SK-N-SH (cell line): ENCODE measurements at regions not wholly inside any gene's neighbourhood (a gene's known extent, or its start where the extent isn't known, plus 50 kb on each side); places are given as distances from the start of the nearest gene placed in this dataset.

Experiments
- CTCF ChIA-PET: fragments of 300-600, 350-600 bp; formaldehyde crosslinking; extraction: SDS; loops from one replicate; lab custom pipeline; 2021; lab: Yijun Ruan, JAX
- POLR2A ChIA-PET: fragments of 350-600 bp; sonication (Branson Sonifier 250); formaldehyde crosslinking; extraction: SDS; loops from one replicate; lab custom pipeline; 2020; ENCODE audit warnings: antibody characterized with exemption, inconsistent platforms; lab: Yijun Ruan, JAX
- DNase-seq: peaks from one replicate; pipeline ENCODE4 v3.0.0; 2012
- H2AFZ ChIP-seq: fragments of 200-600 bp; sonication (generic); 2 replicates; pipeline ENCODE4 v1.8.1; 2016; ENCODE audit warnings: antibody characterized with exemption, mild to moderate bottlenecking, low read depth
- H3F3A ChIP-seq: fragments of 200-600 bp; sonication (generic); replicated peaks from 2 replicates; pipeline ENCODE3; 2016; ENCODE audit warnings: antibody characterized with exemption, mild to moderate bottlenecking; ENCODE audit not compliant: insufficient read depth
- H3K27ac ChIP-seq, 2 experiments: fragments of 200-500 bp in 1 of 2; fragments of 200-600 bp in 1 of 2; sonication (Bioruptor generic) in 1 of 2; sonication (generic), shearing (Covaris generic) in 1 of 2; 2 replicates each; pipeline versions ENCODE4 v1.5.1 to v1.6.1; 2014 to 2016; ENCODE audit warnings: low read depth in 2 of 2, inconsistent platforms in 1 of 2, low read length in 1 of 2, mild to moderate bottlenecking in 1 of 2, mixed read lengths in 1 of 2
- H3K27me3 ChIP-seq: fragments of 200-600 bp; sonication (generic), shearing (Covaris generic); 2 replicates; pipeline ENCODE4 v1.6.1; 2016; ENCODE audit warnings: mixed run types; ENCODE audit not compliant: insufficient read depth
- H3K36me3 ChIP-seq, 2 experiments: fragments of 200-500 bp in 1 of 2; fragments of 200-600 bp in 1 of 2; sonication (Bioruptor generic) in 1 of 2; sonication (generic) in 1 of 2; replicated peaks in 1 of 2; 2 replicates each; pipeline versions ENCODE3 to v1.5.1; 2014 to 2016; ENCODE audit warnings: low read length in 1 of 2, mild to moderate bottlenecking in 1 of 2; ENCODE audit not compliant: insufficient read depth in 2 of 2, control insufficient read depth in 1 of 2
- H3K4me1 ChIP-seq, 2 experiments: fragments of 200-500 bp in 1 of 2; fragments of 200-600 bp in 1 of 2; sonication (Bioruptor generic) in 1 of 2; sonication (generic), shearing (Covaris generic) in 1 of 2; 2 replicates each; pipeline versions ENCODE4 v1.5.1 to v1.6.1; 2014 to 2016; ENCODE audit warnings: low read depth in 1 of 2, low read length in 1 of 2, mixed run types in 1 of 2; ENCODE audit not compliant: insufficient read depth in 2 of 2, control insufficient read depth in 1 of 2
- H3K4me2 ChIP-seq: fragments of 200-600 bp; sonication (generic), shearing (Covaris generic); 2 replicates; pipeline ENCODE4 v1.6.1; 2017; ENCODE audit warnings: mixed run types
- H3K4me3 ChIP-seq, 2 experiments: fragments of 200-500 bp in 1 of 2; fragments of 200-600 bp in 1 of 2; sonication (Bioruptor generic) in 1 of 2; sonication (generic), shearing (Covaris generic) in 1 of 2; 2 replicates each; pipeline versions ENCODE4 v1.5.1 to v1.8.1; 2014 to 2016; ENCODE audit warnings: low read depth in 2 of 2, inconsistent platforms in 1 of 2, low read length in 1 of 2, mild to moderate bottlenecking in 1 of 2, mixed read lengths in 1 of 2, moderate library complexity in 1 of 2
- H3K79me2 ChIP-seq: fragments of 200-600 bp; sonication (generic); 2 replicates; pipeline ENCODE4 v1.8.1; 2017; ENCODE audit warnings: mild to moderate bottlenecking; ENCODE audit not compliant: insufficient read depth
- H3K9ac ChIP-seq: fragments of 200-600 bp; sonication (generic); 2 replicates; pipeline ENCODE4 v1.6.1; 2017; ENCODE audit warnings: mixed run types
- H3K9me2 ChIP-seq: fragments of 200-600 bp; sonication (generic); 2 replicates; pipeline ENCODE4 v1.6.1; 2017; ENCODE audit warnings: mixed run types
- H3K9me3 ChIP-seq: fragments of 200-600 bp; sonication (generic); 2 replicates; pipeline ENCODE4 v1.6.1; 2017; ENCODE audit warnings: mixed run types, mild to moderate bottlenecking, moderate library complexity
- H4K20me1 ChIP-seq: fragments of 200-600 bp; sonication (generic); 2 replicates; pipeline ENCODE4 v1.6.1; 2017; ENCODE audit warnings: mild to moderate bottlenecking, mixed run types; ENCODE audit not compliant: insufficient read depth
- EZH2phosphoT487 ChIP-seq: fragments of 200-600 bp; sonication (generic); IDR thresholded peaks from 2 replicates; pipeline ENCODE4 v1.6.1; 2017; ENCODE audit warnings: low read depth, mixed run types, mild to moderate bottlenecking, antibody characterized with exemption, moderate library complexity, borderline replicate concordance
- FOXJ3 ChIP-seq: sonication (generic); formaldehyde crosslinking; IDR thresholded peaks from 2 replicates; pipeline ENCODE4 v1.5.1; 2020; ENCODE audit warnings: mild to moderate bottlenecking, missing genetic modification reagents
- FOXM1 ChIP-seq: IDR thresholded peaks from 2 replicates; pipeline ENCODE4 v1.4.0; 2012; ENCODE audit warnings: low read depth, mild to moderate bottlenecking
- GABPA ChIP-seq: IDR thresholded peaks from 2 replicates; pipeline ENCODE4 v1.4.0; 2012; ENCODE audit warnings: low read depth, mild to moderate bottlenecking
- MXI1 ChIP-seq: IDR thresholded peaks from 2 replicates; pipeline ENCODE4 v1.6.1; 2012; ENCODE audit warnings: mild to moderate bottlenecking, low read depth, low read length, improper control_type of control experiment
- POLR2AphosphoS5 ChIP-seq: IDR thresholded peaks from 2 replicates; pipeline ENCODE4 v1.6.1; 2012; ENCODE audit warnings: low read depth, low read length
- REST ChIP-seq: IDR thresholded peaks from 2 replicates; pipeline ENCODE4 v1.6.1; 2012; ENCODE audit warnings: mild to moderate bottlenecking, low read depth, low read length, moderate library complexity
- RFX5 ChIP-seq: IDR thresholded peaks from 2 replicates; pipeline ENCODE4 v1.6.1; 2012; ENCODE audit warnings: mild to moderate bottlenecking, improper control_type of control experiment, low read length
- TAF1 ChIP-seq: IDR thresholded peaks from 2 replicates; pipeline ENCODE4 v1.6.1; 2012; ENCODE audit warnings: low read depth, mild to moderate bottlenecking, low read length, moderate library complexity, borderline replicate concordance
- TEAD4 ChIP-seq: IDR thresholded peaks from 2 replicates; pipeline ENCODE4 v1.4.0; 2012; ENCODE audit warnings: mild to moderate bottlenecking, borderline replicate concordance; ENCODE audit not compliant: insufficient read depth
- WGBS: methylation state at CpG from one replicate; pipeline ENCODE4 v1.1.6; 2017; ENCODE audit warnings: low lambda C conversion rate; 5-methylcytosine and 5-hydroxymethylcytosine counted together
- TF ChIP-seq, protein P1 (sequence below): IDR thresholded peaks from 2 replicates; pipeline ENCODE4 v1.4.0; 2012; ENCODE audit warnings: low read depth, borderline replicate concordance
- TF ChIP-seq, protein P2 (sequence below): fragments of 150-350 bp; IDR thresholded peaks from 2 replicates; pipeline ENCODE4 v1.6.1; 2016; ENCODE audit warnings: mild to moderate bottlenecking, low read depth, low read length

DNA sequence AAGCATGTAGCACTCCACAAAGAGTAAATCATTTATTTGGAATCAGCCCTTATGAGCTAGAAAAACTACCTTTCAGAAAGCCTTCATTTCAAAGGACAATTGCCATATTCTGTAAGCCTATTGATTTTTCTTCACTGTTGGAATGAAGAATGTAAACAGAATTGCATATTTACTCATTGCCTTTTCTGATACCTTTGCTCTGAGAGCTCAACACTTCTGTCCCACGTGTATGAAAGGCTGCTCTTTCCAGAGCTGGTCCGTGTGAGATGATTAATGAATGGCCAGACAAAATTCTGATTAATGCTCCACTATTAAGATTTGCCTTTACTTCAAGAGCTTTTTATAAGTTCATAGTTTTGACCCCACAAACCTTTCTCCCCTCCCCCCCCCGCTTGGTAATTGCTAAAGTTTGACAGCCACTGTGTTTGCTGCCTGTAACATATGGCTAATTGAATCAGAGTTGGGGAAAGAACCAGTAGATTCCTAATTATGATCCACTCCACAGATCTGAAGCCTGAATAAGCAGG lies 63.0 kb upstream of the PLEKHA5 start:
- H3K79me2 ChIP-seq, result no peaks in the 10 kb centered on the region
- DNase-seq, result no peak
- H3K36me3 ChIP-seq, result no peaks in the 10 kb centered on the region
- no peak overlapping the region for H3K4me2 ChIP-seq
- TF ChIP-seq, protein P1, sequence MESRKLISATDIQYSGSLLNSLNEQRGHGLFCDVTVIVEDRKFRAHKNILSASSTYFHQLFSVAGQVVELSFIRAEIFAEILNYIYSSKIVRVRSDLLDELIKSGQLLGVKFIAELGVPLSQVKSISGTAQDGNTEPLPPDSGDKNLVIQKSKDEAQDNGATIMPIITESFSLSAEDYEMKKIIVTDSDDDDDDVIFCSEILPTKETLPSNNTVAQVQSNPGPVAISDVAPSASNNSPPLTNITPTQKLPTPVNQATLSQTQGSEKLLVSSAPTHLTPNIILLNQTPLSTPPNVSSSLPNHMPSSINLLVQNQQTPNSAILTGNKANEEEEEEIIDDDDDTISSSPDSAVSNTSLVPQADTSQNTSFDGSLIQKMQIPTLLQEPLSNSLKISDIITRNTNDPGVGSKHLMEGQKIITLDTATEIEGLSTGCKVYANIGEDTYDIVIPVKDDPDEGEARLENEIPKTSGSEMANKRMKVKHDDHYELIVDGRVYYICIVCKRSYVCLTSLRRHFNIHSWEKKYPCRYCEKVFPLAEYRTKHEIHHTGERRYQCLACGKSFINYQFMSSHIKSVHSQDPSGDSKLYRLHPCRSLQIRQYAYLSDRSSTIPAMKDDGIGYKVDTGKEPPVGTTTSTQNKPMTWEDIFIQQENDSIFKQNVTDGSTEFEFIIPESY, result no peak
- no peak for TF ChIP-seq TEAD4
- no peak for TF ChIP-seq REST
- TF ChIP-seq TAF1, result no peak
- no peak for TF ChIP-seq MXI1
- no peak for TF ChIP-seq GABPA
- TF ChIP-seq EZH2phosphoT487, result no peak
- TF ChIP-seq RFX5, result no peak
- no peak for TF ChIP-seq POLR2AphosphoS5
- TF ChIP-seq FOXJ3, result no peak
- TF ChIP-seq FOXM1, result no peak
- TF ChIP-seq, protein P2, sequence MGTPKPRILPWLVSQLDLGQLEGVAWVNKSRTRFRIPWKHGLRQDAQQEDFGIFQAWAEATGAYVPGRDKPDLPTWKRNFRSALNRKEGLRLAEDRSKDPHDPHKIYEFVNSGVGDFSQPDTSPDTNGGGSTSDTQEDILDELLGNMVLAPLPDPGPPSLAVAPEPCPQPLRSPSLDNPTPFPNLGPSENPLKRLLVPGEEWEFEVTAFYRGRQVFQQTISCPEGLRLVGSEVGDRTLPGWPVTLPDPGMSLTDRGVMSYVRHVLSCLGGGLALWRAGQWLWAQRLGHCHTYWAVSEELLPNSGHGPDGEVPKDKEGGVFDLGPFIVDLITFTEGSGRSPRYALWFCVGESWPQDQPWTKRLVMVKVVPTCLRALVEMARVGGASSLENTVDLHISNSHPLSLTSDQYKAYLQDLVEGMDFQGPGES, result no peak
- no peaks in the 10 kb centered on the region; a peak in 1 of 4 replicates for H3K4me1 ChIP-seq
- H3K9me2 ChIP-seq, result no peaks in the 10 kb centered on the region
- no peak overlapping the region for H3K9ac ChIP-seq
- H2AFZ ChIP-seq, result no peak overlapping the region
- no peaks in the 10 kb centered on the region for H4K20me1 ChIP-seq
- 68% methylated on average over 3 of the region's 3 CpGs for WGBS
- POLR2A ChIA-PET, result no interaction called here
- H3F3A ChIP-seq, result no peaks in the 10 kb centered on the region
- H3K27me3 ChIP-seq, result no peaks in the 10 kb centered on the region
- H3K27ac ChIP-seq, result no peak overlapping the region
- H3K4me3 ChIP-seq, result no peak overlapping the region
- H3K9me3 ChIP-seq, result no peaks in the 10 kb centered on the region
- CTCF ChIA-PET, result no interaction called here
